ENCODE measurements at regions not wholly inside any gene's neighbourhood (a gene's known extent, or its start where the extent isn't known, plus 50 kb on each side); places are given as distances from the start of the nearest gene placed in this dataset.

GRCh38 chr11:123362941-123363340 is 67.1 kb upstream of the GRAMD1B start:
- no peak for TF ChIP-seq CTCF (IDR thresholded peaks at IDR 0.05; ENCODE audit: low read length)
- no peak for TF ChIP-seq EZH2 (optimal IDR thresholded peaks at IDR 0.05; ENCODE audit: low read depth, low read length)

Measured in MM.1S (cell line).